NCI-H2227 treated with DMSO at 0.1 percent for 48 hours (cell line): ENCODE measurements at regions not wholly inside any gene's neighbourhood (a gene's known extent, or its start where the extent isn't known, plus 50 kb on each side); places are given as distances from the start of the nearest gene placed in this dataset.
A peak's percentile ranks its signal among the peaks of the same experiment; 100 is the strongest.

Experiments
- DNase-seq: peaks from one replicate; lab custom pipeline; 2025; lab: John Stamatoyannopoulos, UW

- DNase-seq = no peak
Observed at GRCh38 chr15:29556380-29556779, 265.9 kb downstream of the TJP1 start.

GRCh38 chr15:29554531-29554930, 267.7 kb downstream of the TJP1 start:
- DNase-seq = no peak

- DNase-seq = no peak
Observed at GRCh38 chr15:29550834-29551465, 271.3 kb downstream of the TJP1 start.

GRCh38 chr15:29548006-29548405, 274.3 kb downstream of the TJP1 start:
- DNase-seq = no peak

GRCh38 chr15:29544513-29545128, 275.0 kb upstream of the NSMCE3 start:
- no peak for DNase-seq

GRCh38 chr15:29542994-29543393, 273.4 kb upstream of the NSMCE3 start:
- DNase-seq = no peak

- DNase-seq = no peak
Observed at GRCh38 chr15:29541309-29541708, 271.7 kb upstream of the NSMCE3 start.

GRCh38 chr15:29540479-29540878, 270.9 kb upstream of the NSMCE3 start:
- no peak for DNase-seq

GRCh38 chr15:29539736-29540135, 270.1 kb upstream of the NSMCE3 start:
- DNase-seq = no peak

- DNase-seq = no peak
Observed at GRCh38 chr15:29538044-29538443, 268.4 kb upstream of the NSMCE3 start.

- DNase-seq = no peak
Observed at GRCh38 chr15:29535952-29536351, 266.3 kb upstream of the NSMCE3 start.

- no peak for DNase-seq
Observed at GRCh38 chr15:29534378-29534777, 264.8 kb upstream of the NSMCE3 start.

- DNase-seq = no peak
Observed at GRCh38 chr15:29533647-29534046, 264.0 kb upstream of the NSMCE3 start.

GRCh38 chr15:29532296-29532695, 262.7 kb upstream of the NSMCE3 start:
- no peak for DNase-seq

GRCh38 chr15:29530966-29531365, 261.3 kb upstream of the NSMCE3 start:
- DNase-seq = no peak

GRCh38 chr15:29529043-29529442, 259.4 kb upstream of the NSMCE3 start:
- DNase-seq = no peak

GRCh38 chr15:29528276-29528675, 258.7 kb upstream of the NSMCE3 start:
- no peak for DNase-seq

GRCh38 chr15:29526802-29527201, 257.2 kb upstream of the NSMCE3 start:
- DNase-seq = no peak

- DNase-seq = no peak
Observed at GRCh38 chr15:29522373-29523276, 253.0 kb upstream of the NSMCE3 start.

- DNase-seq = no peak
Observed at GRCh38 chr15:29518442-29518841, 248.8 kb upstream of the NSMCE3 start.

GRCh38 chr15:29517829-29518228, 248.2 kb upstream of the NSMCE3 start:
- no peak for DNase-seq

- peak; percentile 2 for DNase-seq
Observed at GRCh38 chr15:29516929-29517328, 247.3 kb upstream of the NSMCE3 start.

GRCh38 chr15:29514926-29515325, 245.3 kb upstream of the NSMCE3 start:
- no peak for DNase-seq
